ENCODE measurements at regions not wholly inside any gene's neighbourhood (a gene's known extent, or its start where the extent isn't known, plus 50 kb on each side); places are given as distances from the start of the nearest gene placed in this dataset.
"Not testable (repeated sequence)": the region's sequence is repeated elsewhere in the genome, so short reads cannot be mapped to it uniquely, and the experiment has no call there.

GRCh38 chr11:98358551-98358950 is 662.2 kb upstream of the CNTN5 start:
- Histone ChIP-seq H3K36me3 (no peaks in the 10 kb centered on the region), H3K4me3 (no peak overlapping the region), H3K4me1 (no peaks in the 10 kb centered on the region), H3K9me3 (no peaks in the 10 kb centered on the region), H3K27me3 (no peaks in the 10 kb centered on the region), H3K27ac (no peak overlapping the region)
- DNase-seq, result no peak
- in situ Hi-C loops (cut with MboI; ENCODE audit: low sequenced_read_pairs in 4 of 4), result no loop called here
- no peak for ATAC-seq
- TF ChIP-seq CTCF (IDR thresholded peaks at IDR 0.05 in 4 of 5, conservative IDR thresholded peaks at IDR 0.05 in 1 of 5) (no peak), POLR2A (IDR thresholded peaks at IDR 0.05) (no peak)
- intact Hi-C loops (cut with DNase I; ENCODE audit: low total_unique reads), result no loop called here

- in situ Hi-C loops (cut with MboI; ENCODE audit: low sequenced_read_pairs in 4 of 4), result no loop called here
- no peaks in the 10 kb centered on the region for H3K4me1 ChIP-seq
- H3K27ac ChIP-seq, result no peak overlapping the region
- no peaks in the 10 kb centered on the region for H3K27me3 ChIP-seq
- intact Hi-C loops (cut with DNase I; ENCODE audit: low total_unique reads), result no loop called here
- no peaks in the 10 kb centered on the region for H3K36me3 ChIP-seq
- no peaks in the 10 kb centered on the region for H3K9me3 ChIP-seq
- TF ChIP-seq POLR2A (IDR thresholded peaks at IDR 0.05) (no peak), CTCF (IDR thresholded peaks at IDR 0.05 in 4 of 5, conservative IDR thresholded peaks at IDR 0.05 in 1 of 5) (no peak)
- DNase-seq, result no peak
- ATAC-seq, result no peak
- no peak overlapping the region for H3K4me3 ChIP-seq
Observed at GRCh38 chr11:98365190-98365589, 655.6 kb upstream of the CNTN5 start.

- no peak for DNase-seq
- ATAC-seq, result no peak
- in situ Hi-C loops (cut with MboI; ENCODE audit: low sequenced_read_pairs in 4 of 4) (no loop called here), intact Hi-C loops (cut with DNase I; ENCODE audit: low total_unique reads) (no loop called here)
- Histone ChIP-seq H3K27ac (no peak overlapping the region), H3K27me3 (no peaks in the 10 kb centered on the region), H3K36me3 (no peaks in the 10 kb centered on the region), H3K4me1 (no peaks in the 10 kb centered on the region), H3K4me3 (no peak overlapping the region), H3K9me3 (no peaks in the 10 kb centered on the region)
- no peak for TF ChIP-seq POLR2A (IDR thresholded peaks at IDR 0.05)
Observed at GRCh38 chr11:98365941-98366340, 654.8 kb upstream of the CNTN5 start.

- H3K4me1 ChIP-seq, result no peaks in the 10 kb centered on the region
- H3K27ac ChIP-seq, result no peak overlapping the region
- no peaks in the 10 kb centered on the region for H3K36me3 ChIP-seq
- DNase-seq, result no peak
- intact Hi-C loops (cut with DNase I; ENCODE audit: low total_unique reads) (no loop called here), in situ Hi-C loops (cut with MboI; ENCODE audit: low sequenced_read_pairs in 4 of 4) (no loop called here)
- H3K27me3 ChIP-seq, result no peaks in the 10 kb centered on the region
- H3K4me3 ChIP-seq, result no peak overlapping the region
- TF ChIP-seq POLR2A (IDR thresholded peaks at IDR 0.05), result no peak
- no peak for TF ChIP-seq CTCF (IDR thresholded peaks at IDR 0.05 in 4 of 5, conservative IDR thresholded peaks at IDR 0.05 in 1 of 5)
- H3K9me3 ChIP-seq, result peaks cover 0 to 4% (median 0%) of the 10 kb centered on the region in 3 donors
- no peak for ATAC-seq
Observed at GRCh38 chr11:98390391-98390790, 630.4 kb upstream of the CNTN5 start.

GRCh38 chr11:98394500-98394899 is 626.2 kb upstream of the CNTN5 start:
- H3K9me3 ChIP-seq; in situ Hi-C loops (cut with MboI; ENCODE audit: low sequenced_read_pairs in 4 of 4); H3K27ac ChIP-seq; H3K4me1 ChIP-seq; H3K4me3 ChIP-seq; DNase-seq; H3K36me3 ChIP-seq; H3K27me3 ChIP-seq; ATAC-seq; intact Hi-C loops (cut with DNase I; ENCODE audit: low total_unique reads): not testable (repeated sequence)

GRCh38 chr11:98398508-98398907 is 622.2 kb upstream of the CNTN5 start:
- no peaks in the 10 kb centered on the region for H3K4me1 ChIP-seq
- no peak overlapping the region for H3K27ac ChIP-seq
- no peak overlapping the region for H3K4me3 ChIP-seq
- intact Hi-C loops (cut with DNase I; ENCODE audit: low total_unique reads), result no loop called here
- H3K36me3 ChIP-seq, result no peaks in the 10 kb centered on the region
- DNase-seq (no peak), ATAC-seq (no peak)
- in situ Hi-C loops (cut with MboI; ENCODE audit: low sequenced_read_pairs in 4 of 4), result no loop called here
- no peaks in the 10 kb centered on the region for H3K27me3 ChIP-seq
- no peak for TF ChIP-seq CTCF (IDR thresholded peaks at IDR 0.05 in 4 of 5, conservative IDR thresholded peaks at IDR 0.05 in 1 of 5)
- TF ChIP-seq POLR2A (IDR thresholded peaks at IDR 0.05), result no peak
- H3K9me3 ChIP-seq, result no peaks in the 10 kb centered on the region

All from gastrocnemius medialis (tissue), 4 donors.